Left kidney (tissue), 1 donor: ENCODE measurements at regions not wholly inside any gene's neighbourhood (a gene's known extent, or its start where the extent isn't known, plus 50 kb on each side); places are given as distances from the start of the nearest gene placed in this dataset.

Experiments
- DNase-seq: peaks from one replicate; pipeline ENCODE4 v3.0.0-alpha.2; 2013

DNA sequence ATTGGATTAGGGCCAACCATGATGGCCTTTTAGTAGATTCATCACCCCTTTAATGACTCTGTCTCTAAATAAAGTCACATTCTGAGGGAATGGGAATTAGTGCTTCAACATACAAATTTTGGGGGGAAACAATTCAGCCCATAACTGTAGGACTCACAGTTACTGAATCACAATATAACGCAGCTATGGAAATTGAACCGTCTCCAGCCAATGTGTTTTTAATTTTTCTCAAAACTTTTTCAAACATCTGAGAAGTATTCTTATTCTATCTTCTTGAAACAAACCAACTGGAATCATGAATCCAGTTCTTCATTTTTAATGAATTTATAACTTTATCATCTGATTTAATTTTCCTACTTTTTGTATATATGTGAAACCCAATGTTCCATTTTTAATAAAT is 373.1 kb upstream of the SYT4 start:
- DNase-seq: no peak

- DNase-seq: no peak
Observed at GRCh38 chr18:43651057-43651456, 373.8 kb upstream of the SYT4 start.

DNA sequence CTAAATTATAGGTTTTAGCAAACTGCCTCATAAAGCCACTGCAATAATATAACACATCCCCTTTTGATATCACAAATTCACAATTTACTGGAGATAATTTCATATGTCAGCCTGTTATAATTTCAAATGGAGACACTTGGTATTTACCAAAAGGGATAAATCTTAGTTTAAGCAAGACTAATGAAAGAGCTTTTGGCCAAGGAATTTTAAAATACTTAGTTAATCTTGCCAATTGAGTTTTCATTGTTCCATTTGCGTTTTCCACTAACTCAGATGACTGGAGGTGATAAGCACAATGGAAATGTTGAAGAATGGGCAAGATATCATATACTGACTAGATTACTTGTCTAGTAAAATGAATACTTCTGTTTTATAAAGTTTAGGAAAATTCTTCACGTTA is 379.3 kb upstream of the SYT4 start:
- DNase-seq: no peak

DNA sequence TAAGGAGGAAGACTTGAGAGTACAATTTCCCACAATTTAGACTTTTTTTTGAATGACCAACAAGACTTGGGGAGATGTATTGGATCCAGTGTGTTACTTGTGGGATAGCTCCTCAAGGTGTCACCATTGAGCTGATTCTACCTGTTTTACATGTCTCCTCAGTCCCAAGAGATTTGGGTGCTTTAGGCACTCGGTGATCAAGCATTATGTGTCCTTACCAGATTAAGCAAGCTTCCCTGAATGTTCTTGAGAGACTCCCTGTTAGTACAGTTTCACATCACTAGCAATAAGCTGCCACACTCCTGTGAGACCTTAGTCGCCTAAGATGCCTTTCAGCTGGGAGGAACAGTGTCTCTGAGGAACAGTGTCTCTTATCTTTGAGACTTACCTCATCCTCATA is 384.3 kb upstream of the SYT4 start:
- DNase-seq: no peak

- no peak for DNase-seq
Observed at GRCh38 chr18:43662657-43663056, 385.4 kb upstream of the SYT4 start.

DNA sequence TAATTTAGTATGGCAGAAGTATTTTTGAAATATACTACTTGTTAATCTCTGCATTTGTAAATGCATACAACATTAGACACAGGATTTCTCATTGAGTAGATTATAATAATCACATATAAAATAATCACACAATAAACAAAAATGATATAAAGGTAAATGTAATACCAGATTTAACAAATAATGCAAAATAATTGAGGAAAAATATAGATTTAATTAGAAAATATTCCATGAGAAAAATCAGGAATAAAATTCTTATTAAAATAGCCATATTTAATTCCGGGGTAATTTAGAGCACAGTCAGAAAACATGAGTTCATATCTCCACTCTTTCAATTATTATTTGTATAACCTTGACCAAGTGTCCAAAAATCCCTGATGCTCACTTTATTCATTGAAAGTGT is 385.9 kb upstream of the SYT4 start:
- no peak for DNase-seq

DNA sequence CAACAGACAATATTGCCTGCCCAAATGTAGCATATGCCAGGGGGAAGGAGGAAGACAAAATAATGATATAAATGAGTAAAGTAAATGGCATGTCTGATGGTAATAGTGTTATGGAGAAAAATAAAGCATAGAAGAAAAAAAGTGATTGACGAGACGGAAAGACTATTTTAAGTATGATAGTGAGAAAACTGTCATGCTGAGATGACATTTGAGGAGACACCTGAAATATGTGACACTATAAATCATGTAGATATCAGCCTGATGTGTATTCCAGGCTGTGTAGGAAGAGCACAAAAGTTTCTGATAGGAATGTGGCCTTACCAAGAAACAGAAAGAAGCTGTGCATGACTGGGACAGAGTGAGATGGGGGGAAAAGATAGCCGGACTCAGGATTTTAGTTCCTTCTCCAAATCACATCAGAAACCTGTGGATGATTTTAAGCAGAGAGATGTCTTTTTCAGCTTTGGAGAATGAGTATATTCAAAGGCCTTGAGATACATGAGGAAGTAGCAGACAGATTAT is 387.3 kb upstream of the SYT4 start:
- DNase-seq: no peak

DNA sequence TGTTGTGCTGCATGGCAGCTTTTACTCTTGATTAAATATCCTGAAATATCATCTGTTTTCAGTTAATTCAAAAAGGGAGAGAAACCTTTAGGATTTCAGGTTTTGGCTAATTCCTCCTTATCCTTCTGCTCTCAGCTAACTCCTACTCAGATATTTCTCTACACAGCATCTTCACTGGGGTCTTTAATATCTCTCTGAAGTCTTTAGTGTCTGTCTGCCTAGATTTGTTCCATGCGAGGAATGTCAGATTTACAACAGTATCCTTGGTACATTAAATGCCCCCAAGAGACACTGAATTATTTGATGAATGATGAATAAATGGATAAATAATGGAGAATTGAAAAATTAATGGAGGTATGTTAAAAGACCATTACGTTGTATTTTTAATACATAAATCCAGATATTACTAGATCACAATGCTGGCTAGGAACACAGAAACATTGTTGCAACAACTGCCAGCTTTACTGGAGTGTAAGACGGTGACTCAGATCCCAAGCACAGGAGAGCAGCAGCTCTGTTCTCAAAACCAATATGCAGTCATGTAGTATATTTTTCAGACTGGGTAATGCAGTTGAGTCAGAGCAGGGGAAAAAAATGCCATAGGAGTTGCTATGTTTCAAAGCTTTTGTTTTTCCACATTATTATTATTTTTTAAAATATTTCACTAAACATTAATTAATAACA is 388.0 kb upstream of the SYT4 start:
- no peak for DNase-seq

DNA sequence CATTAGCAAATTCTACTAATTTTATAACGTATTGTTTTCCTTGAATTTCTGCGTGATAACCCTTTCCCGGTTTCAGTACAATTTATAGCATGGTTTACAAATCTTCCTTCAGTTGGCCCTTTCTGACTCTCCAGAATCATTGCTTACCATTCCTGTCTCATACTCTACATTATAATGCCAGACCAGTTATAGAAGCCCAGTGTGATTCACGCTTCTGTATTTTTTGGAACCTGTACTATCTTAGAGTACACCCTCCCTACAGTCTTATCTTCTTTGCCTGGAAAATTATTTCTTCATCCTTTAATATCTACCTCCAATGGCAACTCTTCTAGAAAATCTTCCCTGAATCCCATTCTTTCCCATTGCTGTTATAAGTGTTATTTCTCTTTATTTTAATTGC is 391.6 kb upstream of the SYT4 start:
- DNase-seq: no peak

DNA sequence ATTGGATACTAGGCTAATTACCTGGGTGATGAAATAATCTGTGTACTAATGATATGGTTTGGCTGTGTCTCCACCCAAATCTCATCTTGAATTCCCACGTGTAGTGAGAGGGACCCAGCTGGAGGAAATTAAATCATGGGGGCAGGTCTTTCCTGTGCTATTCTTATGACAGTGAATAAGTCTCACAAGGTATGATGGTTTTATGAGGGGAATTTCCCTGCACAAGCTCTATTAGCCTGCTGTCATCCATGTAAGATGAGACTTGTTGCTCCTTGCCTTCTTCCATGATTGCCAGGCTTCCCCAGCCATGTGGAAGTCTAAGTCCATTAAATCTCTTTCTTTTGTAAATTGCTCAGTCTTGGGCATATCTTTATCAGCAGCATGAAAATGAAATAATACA is 394.1 kb upstream of the SYT4 start:
- no peak for DNase-seq

DNA sequence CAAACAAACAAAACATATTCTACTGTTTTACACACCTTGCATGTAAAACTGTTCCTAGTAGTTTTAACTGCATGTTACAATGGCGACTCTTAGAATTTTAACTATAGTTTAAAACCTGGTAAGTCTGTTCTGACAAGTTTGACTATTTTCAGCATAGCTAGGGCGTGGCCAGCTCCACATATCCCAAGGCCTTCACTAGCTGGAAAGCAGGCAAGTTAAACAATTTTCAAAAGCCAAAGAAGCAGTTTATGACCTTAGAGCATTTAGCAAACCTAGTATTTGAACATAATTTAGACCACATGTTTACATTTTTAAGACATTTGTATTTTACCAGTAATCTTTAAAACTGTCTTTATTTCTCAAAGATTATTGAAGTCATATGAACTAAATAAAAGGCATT is 402.8 kb upstream of the SYT4 start:
- no peak for DNase-seq

DNA sequence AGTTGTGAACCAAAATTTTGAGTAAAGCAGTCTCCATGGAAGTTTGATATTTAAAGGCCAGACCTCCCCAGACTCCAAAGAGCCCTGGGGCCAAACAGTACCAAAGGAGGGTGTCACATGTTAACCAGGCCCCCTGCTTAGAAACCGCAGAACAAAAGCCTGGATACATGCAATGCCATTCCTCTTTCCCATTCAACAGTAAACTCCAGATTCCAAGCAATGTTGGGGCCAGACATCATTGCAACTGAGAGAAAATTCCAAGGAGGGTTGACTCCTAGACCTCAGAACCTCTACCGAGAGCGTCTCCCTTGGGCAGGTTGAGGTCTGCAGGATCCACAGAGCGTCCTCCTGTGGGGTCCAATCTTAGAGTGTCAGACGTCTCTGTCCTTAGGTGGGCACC is 404.4 kb upstream of the SYT4 start:
- DNase-seq: no peak

- no peak for DNase-seq
Observed at GRCh38 chr18:43682196-43682595, 404.9 kb upstream of the SYT4 start.

- DNase-seq: no peak
Observed at GRCh38 chr18:43686709-43687108, 409.4 kb upstream of the SYT4 start.

DNA sequence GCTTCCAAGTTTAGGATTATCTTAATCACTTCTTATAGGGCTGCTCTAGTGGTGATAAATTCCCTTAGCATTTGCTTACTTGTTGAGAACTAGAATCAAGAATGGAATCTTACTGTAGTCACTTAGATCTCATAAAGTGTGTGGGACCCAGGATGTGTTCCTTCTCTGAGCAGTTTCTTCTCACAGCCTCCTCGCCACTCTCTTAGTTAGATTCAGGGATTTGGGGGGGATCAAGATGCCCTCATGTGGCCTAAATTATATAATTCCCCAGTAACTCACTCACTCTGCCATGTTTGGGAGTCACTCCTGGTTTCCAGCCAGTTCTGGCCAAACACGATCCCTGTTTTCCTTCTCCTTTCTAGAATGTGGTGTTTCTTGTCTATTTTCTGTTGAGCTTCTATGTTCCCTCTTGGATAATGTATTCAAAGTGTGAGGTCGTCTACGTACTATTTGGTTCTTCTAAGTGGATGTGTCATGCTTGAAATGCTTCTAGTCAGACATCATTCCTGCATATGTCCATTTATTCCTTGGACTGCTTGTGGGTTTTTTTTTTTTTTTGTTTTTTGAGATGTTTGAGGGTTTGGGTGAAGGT is 414.9 kb upstream of the SYT4 start:
- DNase-seq: no peak

DNA sequence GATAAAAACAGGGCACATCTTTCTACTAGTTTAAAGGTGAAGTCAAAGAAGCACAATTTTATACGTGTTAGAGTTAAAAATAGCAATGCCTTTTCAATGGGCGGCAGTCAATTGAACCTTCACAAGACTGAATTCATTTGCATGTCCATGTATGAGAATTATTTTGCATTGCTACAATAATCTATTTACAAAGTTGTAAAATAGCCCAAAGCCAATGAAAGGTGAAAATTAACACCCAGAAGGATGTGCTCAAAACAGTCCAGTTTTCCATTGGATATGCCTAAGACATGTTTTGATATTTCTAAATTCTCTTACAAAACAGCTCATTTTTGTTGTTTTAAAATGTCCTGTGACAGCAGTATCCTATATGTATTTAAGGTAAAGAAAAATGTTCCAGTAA is 425.1 kb upstream of the SYT4 start:
- DNase-seq: no peak

GRCh38 chr18:43703050-43703449 is 425.8 kb upstream of the SYT4 start:
- DNase-seq: no peak

DNA sequence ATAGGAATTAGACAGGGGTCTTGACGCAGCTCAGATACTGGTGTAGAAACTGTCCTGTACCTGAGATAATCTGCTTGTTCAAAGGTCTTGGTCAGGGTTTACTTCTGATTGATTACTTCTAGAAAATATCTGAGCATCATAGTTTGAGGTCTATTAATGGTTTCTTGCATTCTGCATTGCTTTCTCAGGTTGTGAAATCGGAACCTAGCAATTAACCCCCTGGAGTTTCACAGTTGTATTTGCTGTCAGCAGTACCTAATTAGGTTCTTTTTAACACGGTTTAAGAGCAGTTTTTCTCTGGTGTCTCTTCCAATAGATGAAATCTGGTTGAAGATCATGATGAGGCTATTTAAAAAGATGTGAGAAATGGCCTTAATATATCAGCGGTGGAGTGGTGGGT is 428.6 kb upstream of the SYT4 start:
- DNase-seq: no peak

- no peak for DNase-seq
Observed at GRCh38 chr18:43710135-43710534, 432.8 kb upstream of the SYT4 start.

GRCh38 chr18:43714343-43715010 is 437.2 kb upstream of the SYT4 start:
- DNase-seq: no peak

- DNase-seq: no peak
Observed at GRCh38 chr18:43719267-43719795, 442.0 kb upstream of the SYT4 start.

DNA sequence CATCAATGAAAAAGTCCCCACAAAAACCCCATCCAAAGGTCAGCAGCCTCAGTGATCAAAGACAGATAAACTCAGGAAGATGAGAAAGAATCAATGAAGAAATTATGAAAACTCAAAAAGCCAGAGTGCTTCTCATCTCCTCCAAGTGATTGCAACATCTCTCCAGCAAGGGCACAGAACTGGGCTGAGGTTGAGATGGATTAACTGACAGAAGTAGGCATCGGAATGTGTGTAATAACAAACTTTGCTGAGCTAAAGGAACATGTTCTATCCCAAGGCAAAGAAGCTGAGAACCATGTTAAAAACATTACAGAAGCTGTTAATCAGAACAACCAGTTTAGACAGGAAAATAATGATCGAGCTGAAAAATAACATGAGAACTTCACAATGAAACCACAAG is 442.8 kb upstream of the SYT4 start:
- no peak for DNase-seq

DNA sequence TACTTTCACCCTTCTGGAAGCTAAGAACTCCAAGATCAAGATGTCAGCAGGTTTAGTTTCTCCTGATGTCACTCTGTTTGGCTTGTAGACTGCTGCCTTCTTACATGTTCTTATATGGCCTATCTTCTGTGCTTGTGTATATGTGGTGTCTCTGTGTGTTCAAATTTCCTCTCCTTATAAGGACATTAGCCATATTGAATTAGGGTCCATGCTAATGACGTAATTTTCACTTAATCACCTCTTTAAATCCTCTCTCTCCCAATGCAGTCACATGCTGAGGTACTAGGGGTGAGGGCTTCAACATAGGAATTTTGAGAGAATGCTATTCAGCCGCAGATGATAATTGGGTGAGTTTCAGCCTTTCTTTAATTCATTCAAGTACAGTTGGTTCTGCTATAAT is 458.3 kb upstream of the SYT4 start:
- DNase-seq: no peak
